Activated CD8-positive, alpha-beta memory T cell treated with anti-CD3 and anti-CD28 coated beads for 36 hours (primary cell): ENCODE measurements at regions not wholly inside any gene's neighbourhood (a gene's known extent, or its start where the extent isn't known, plus 50 kb on each side); places are given as distances from the start of the nearest gene placed in this dataset.

ENCODE experiments used
- CTCF ChIA-PET: fragments of 350-600 bp; sonication (Branson Sonifier 250); formaldehyde crosslinking; loops from one replicate; lab custom pipeline; 2021; ENCODE audit warnings: antibody characterized with exemption; lab: Charles Lee
- POLR2A ChIA-PET: fragments of 350-600 bp; sonication (Branson Sonifier 250); formaldehyde crosslinking; loops from one replicate; lab custom pipeline; 2021; ENCODE audit warnings: antibody characterized with exemption; lab: Charles Lee

DNA sequence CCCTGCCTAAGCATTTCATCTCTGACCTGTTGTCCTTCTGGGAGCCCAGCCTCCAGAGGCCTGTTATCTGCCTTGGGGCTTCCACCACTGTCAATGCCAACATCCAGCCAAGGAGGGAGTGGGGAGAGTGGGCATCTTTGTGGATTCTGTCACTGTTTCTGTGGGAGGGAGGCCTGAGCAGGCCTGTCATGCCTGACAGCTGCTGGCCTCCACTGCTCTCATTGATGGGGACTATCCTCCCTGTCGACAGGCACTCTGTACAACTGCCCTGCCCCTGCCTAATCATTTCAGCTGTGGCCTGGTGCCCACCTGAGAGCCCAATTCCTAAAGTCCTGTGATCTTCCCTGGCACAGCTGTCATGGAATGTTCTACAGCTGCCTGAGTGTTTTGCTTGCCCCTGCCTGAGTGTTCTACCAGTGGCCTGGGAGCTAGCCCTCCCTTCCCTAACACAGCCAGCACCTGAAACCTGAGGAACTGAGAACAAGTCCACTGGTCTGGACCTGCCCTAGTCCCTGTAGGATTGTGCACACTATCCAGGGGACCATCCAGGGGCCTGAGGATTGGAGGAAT lies 145.3 kb downstream of the FAM83B start:
- CTCF ChIA-PET = no interaction called here
- POLR2A ChIA-PET = no interaction called here

DNA sequence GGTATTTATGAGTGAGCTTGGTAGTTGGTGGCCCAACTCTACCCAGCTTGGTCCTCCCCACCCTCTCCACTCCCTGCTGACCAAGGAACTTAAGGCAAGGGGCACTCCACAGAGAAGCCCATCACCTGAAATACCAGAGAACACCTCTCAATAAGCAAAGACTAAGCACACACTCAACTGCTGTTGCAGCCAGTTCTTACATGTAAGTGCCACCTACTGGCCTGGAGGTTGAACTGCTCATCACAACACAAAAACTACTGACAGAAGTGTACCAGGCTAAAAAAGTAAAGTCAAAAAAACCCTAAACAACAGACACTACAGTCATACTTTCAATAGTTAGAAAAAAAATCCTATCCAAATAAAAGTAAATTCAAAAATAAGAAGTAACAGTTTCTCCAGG lies 146.2 kb downstream of the FAM83B start:
- CTCF ChIA-PET = no interaction called here
- POLR2A ChIA-PET = no interaction called here

GRCh38 chr6:54993294-54993693 lies 146.7 kb downstream of the FAM83B start:
- ChIA-PET CTCF (no interaction called here), POLR2A (no interaction called here)

DNA sequence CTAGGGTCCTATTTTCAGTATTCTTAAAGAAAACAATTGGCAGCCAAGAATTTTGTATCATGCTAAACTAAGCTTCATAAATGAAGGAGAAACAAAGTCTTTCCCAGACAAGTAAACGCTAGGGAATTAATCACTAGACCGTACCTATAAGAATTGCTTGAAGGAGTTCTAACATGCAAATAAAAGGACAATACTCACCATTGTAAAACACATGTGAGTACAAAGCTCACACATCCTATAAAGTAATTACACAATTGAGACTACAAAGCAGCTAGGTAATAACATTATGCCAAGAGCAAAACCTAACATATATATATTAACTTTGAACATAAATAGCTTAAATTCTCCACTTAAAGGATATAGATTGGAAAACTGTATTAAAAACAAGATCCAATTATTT lies 147.4 kb downstream of the FAM83B start:
- CTCF ChIA-PET = no interaction called here
- POLR2A ChIA-PET = no interaction called here

- CTCF ChIA-PET = no interaction called here
- POLR2A ChIA-PET = no interaction called here
Measured at GRCh38 chr6:54998576-54998975, 152.0 kb downstream of the FAM83B start.

- CTCF ChIA-PET = no interaction called here
- POLR2A ChIA-PET = no interaction called here
Measured at GRCh38 chr6:55003719-55004430, 157.3 kb downstream of the FAM83B start.

- ChIA-PET POLR2A (no interaction called here), CTCF (no interaction called here)
Measured at GRCh38 chr6:55009131-55009530, 162.6 kb downstream of the FAM83B start.

DNA sequence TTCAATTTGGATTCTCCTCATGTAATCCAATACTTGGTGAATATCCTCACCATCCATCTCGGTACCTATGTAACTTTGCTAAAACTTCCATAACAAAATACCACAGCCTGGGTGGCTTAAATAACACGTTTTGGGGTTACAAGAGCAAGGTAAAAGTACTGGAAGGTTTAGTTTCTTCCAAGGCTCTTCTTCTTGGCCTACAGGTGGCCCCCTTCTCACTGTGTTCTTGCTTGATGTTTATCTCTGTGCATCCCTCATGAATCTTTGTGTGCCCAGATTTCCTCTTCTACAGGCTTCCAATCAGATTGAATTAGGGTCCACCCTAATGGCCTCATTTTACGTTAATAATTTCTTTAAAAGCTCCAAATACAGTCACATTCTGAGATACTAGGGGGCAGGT lies 163.3 kb upstream of the HCRTR2 start:
- ChIA-PET POLR2A (no interaction called here), CTCF (no interaction called here)

- POLR2A ChIA-PET = no interaction called here
- CTCF ChIA-PET = no interaction called here
Measured at GRCh38 chr6:55012454-55012853, 161.9 kb upstream of the HCRTR2 start.

DNA sequence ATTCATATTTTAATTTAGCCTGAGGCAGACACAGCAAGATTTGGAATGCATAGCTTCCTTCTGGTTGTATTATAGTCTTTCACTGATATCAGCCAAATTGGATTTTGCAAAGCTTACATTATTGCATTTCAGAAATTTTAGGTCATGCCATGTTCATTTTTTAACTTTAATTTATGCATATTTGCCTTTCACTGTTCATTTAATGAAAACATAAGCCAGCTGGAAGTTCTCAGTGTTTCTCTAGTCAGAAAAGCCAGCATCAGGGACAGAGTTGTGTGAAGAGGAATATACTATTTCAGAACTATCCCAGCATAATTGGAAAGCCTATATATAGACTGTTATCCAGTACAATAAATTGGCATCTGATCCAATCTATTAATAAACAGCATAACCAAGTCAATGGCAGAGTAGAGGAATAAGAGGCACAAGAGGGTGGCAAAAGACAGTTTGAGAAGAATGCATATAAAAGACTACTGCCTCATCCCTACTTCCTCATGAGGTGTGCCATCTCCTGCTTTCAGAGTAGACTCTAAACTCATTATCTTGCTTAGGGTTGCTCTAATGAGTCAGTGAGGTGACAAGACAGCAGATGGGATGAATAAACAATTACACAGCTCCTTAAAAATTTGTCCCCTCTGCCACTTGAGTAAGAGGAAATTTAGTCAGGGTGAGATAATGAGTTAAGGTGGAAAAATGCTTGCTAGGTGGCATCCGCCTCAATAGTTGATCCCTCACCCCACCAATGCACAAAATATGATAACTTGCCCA lies 159.8 kb upstream of the HCRTR2 start:
- CTCF ChIA-PET = no interaction called here
- POLR2A ChIA-PET = no interaction called here

- ChIA-PET POLR2A (no interaction called here), CTCF (no interaction called here)
Measured at GRCh38 chr6:55016261-55016660, 158.1 kb upstream of the HCRTR2 start.

- POLR2A ChIA-PET = no interaction called here
- CTCF ChIA-PET = no interaction called here
Measured at GRCh38 chr6:55017555-55018300, 156.6 kb upstream of the HCRTR2 start.

DNA sequence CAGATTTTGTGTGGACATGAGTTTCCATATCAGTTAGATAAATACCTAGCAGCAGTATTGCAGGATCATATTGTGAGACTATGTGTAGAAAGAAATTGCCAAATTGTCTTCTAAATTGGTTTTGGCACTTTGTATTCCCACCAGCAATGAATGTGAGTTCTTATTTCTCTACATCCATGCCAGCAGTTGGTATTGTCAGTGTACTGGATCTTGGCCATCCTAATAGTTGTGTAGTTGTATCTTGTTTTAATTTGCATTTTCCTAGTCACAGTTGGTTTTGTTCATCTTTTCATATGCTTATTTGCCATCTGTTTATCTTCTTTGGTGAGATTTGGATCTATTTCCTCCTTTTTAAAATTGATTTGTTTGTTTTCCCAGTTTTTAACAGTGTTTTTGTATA lies 154.7 kb upstream of the HCRTR2 start:
- ChIA-PET POLR2A (no interaction called here), CTCF (no interaction called here)

DNA sequence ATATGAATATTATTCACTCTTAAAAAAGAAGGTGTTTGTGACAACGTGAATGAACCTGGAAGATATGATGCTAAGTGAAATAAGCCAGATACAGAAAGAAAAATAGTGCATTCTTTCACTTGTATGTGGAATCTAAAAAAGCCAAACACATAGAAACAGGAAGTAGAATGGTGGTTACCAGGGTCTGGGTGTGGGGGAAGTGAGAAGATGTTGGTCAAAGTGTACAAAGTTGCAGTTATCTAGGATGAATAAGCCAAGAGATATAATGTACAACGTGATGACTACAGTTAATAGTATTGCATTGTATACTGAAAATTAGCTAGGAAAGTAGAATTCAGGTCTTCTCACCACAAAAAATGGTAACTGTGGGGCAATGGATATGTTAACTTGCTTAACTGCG lies 151.1 kb upstream of the HCRTR2 start:
- POLR2A ChIA-PET = no interaction called here
- CTCF ChIA-PET = no interaction called here

DNA sequence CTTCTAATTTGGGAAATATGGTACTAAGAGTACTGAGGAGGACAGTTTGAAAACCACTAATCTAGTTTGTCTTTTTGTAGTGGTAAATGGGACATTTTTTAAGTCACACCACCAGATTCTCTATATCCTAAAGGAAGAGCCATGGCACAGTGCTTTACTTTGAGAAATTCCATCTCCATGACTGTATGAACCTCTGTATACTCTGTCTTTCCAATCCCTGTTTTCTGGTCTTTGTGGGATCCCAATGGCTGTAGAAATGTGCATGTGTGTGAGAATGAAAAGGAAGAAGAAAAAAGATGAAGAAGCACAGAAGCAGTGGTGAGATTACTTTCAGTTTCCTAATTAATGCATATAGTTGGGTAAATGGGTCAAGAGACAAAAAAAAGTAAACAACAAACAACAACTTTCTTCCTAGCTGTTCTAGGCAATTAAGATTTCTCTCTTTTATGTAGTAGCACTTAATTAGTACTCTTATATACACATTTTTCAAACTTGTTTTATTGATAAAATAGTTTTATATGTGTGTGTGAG lies 141.2 kb upstream of the HCRTR2 start:
- POLR2A ChIA-PET = no interaction called here
- CTCF ChIA-PET = no interaction called here

DNA sequence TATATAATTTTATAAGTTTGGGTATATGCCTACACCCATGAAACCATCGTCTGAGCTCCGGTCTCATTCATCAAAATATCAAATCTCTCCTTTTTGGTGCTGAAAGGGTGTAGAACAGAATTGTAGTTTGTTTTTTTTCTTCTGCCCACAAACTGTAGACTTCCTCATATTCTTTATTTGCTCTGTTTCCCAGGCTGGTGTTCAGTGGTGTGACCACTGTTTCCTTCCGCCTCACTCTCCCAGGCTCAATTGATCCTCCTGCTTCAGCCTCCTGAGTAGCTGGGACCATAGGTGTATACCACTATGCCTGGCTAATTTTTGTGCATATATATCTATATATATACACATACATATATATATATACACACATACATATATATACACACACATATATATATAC lies 139.6 kb upstream of the HCRTR2 start:
- POLR2A ChIA-PET = no interaction called here

GRCh38 chr6:55040102-55040848 lies 134.0 kb upstream of the HCRTR2 start:
- POLR2A ChIA-PET = no interaction called here

More for the DNA sequence above, 139.6 kb upstream of the HCRTR2 start:
- CTCF ChIA-PET = no interaction called here

DNA sequence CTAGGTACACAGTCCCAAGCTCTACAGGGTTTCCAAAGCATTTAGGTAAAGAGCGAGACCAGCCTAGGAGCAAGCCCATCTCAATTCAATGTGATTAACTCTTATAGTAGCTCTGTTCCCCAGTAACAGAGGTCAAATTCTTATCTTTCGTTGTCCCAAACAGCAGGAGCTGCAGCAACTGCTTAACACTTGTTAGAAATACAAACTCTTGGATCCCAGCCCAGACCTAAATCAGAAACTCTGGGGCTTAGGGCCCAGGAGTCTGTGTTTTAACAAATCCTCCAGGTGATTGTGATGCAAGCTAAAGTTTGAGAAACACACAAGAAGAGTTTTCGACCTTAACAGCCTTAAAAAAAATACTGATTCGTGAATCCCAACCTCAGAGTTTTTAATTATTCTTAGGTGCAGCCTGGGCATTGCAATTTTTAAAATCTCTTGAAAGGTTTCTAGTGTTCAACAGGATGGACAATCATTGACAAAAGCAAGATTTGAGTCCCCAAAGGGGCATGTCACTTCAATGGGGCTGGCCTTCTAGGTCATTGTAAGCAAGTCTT lies 127.4 kb upstream of the HCRTR2 start:
- ChIA-PET POLR2A (no interaction called here), CTCF (no interaction called here)

More at GRCh38 chr6:55040102-55040848, 134.0 kb upstream of the HCRTR2 start:
- CTCF ChIA-PET = no interaction called here

GRCh38 chr6:55047451-55048044 lies 126.8 kb upstream of the HCRTR2 start:
- POLR2A ChIA-PET = no interaction called here

More at GRCh38 chr6:55047451-55048044, 126.8 kb upstream of the HCRTR2 start:
- CTCF ChIA-PET = no interaction called here
